ENCODE measurements at regions not wholly inside any gene's neighbourhood (a gene's known extent, or its start where the extent isn't known, plus 50 kb on each side); places are given as distances from the start of the nearest gene placed in this dataset.

DNA sequence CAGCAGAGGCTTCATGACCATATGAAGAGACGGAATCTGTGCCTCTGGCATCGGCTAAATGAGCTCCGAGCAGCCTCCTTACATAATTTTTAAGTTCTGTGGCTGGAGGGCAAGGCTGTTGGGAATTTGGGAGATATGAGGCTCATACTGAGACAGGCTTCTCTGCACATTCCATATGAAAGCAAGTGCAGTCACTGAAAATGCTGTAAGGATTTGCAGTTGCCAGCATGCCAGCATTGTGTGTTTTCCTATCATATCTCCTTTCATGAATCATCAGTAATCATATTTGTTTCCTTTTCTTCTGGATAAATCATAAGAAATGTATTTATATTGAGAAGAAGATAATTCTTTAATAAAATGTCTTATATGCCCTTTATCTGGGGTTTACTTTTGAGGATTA is 775.4 kb downstream of the SEMA5A start:
- DNase-seq (ENCODE audit: low read depth), result peak; percentile 55
- TF ChIP-seq, protein P1, sequence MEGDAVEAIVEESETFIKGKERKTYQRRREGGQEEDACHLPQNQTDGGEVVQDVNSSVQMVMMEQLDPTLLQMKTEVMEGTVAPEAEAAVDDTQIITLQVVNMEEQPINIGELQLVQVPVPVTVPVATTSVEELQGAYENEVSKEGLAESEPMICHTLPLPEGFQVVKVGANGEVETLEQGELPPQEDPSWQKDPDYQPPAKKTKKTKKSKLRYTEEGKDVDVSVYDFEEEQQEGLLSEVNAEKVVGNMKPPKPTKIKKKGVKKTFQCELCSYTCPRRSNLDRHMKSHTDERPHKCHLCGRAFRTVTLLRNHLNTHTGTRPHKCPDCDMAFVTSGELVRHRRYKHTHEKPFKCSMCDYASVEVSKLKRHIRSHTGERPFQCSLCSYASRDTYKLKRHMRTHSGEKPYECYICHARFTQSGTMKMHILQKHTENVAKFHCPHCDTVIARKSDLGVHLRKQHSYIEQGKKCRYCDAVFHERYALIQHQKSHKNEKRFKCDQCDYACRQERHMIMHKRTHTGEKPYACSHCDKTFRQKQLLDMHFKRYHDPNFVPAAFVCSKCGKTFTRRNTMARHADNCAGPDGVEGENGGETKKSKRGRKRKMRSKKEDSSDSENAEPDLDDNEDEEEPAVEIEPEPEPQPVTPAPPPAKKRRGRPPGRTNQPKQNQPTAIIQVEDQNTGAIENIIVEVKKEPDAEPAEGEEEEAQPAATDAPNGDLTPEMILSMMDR (IDR thresholded peaks at IDR 0.05; ENCODE audit: low read length, missing control alignments), result no peak
- no peak overlapping the region for H3K4me3 ChIP-seq (replicated peaks; ENCODE audit: low read depth, low read length)

DNA sequence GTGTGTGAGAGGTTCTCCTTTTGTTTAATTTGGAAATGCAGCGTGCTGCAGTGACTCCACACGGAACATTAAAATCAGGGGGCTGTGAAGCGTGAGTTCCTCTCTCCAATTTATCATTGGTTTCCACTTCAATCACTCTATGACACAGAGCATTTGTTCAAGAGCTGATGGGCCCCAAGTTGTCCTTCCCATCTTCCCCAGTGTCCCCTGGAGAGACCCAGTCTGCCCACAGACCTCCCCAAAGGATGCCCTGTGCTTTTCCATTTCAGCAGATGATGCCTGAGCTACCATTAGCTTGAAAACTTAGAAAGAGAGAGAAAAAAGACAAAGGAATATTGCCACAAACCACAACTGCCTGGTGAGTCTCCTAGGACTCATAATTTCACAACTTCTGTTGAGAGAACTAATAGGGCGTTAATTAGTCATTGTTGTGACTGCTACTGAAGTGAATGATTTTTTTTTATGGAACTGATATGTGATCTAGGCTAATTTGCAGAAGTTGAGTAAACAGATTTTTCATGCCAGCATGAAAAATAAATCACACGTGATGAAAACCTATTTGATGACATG is 772.7 kb downstream of the SEMA5A start:
- TF ChIP-seq, protein P1 (IDR thresholded peaks at IDR 0.05; ENCODE audit: low read length, missing control alignments), result no peak
- DNase-seq (ENCODE audit: low read depth), result no peak
- H3K4me3 ChIP-seq (replicated peaks; ENCODE audit: low read depth, low read length), result no peak overlapping the region

DNA sequence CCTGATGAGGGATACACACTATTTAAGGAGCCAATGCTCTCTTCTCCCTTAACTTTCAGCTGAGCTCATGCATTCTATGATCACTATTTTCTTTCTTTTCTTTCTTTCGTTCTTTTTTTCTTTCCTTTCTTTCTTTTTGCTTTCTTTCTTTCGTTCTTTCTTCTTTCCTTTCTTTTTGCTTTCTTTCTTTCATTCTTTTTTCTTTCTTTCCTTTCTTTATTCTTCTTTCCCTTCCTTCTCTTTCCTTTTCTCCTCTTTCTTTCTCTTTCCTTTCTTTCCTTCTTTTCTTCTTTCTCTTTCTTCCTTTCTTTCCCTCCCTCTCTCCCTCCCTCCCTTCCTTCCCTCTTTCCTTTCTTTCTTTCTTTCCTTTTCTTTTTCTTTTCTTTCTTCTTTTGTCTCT is 761.2 kb downstream of the SEMA5A start:
- no peak for DNase-seq (ENCODE audit: low read depth)
- TF ChIP-seq, protein P1 (IDR thresholded peaks at IDR 0.05; ENCODE audit: low read length, missing control alignments), result no peak
- no peak overlapping the region for H3K4me3 ChIP-seq (replicated peaks; ENCODE audit: low read depth, low read length)

DNA sequence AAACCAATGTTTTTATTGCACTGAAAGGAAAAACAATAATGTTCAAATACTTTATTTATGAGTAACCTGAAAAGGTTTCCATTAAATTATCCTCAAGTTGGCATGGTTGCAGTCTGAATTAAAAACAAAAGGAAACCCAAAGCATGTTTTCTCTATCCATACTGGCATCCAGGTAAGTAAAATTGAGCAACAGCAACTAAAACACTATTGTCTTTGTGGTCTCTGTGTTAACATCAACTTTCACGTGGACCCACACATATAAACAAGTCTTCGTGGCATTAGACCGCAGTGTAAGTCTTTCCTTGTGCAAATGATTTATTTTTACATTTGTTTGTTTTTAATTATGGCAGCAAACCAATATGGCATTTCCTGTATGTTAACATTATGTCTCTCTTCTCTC is 757.6 kb downstream of the SEMA5A start:
- TF ChIP-seq, protein P1 (IDR thresholded peaks at IDR 0.05; ENCODE audit: low read length, missing control alignments), result no peak
- DNase-seq (ENCODE audit: low read depth), result no peak
- no peak overlapping the region for H3K4me3 ChIP-seq (replicated peaks; ENCODE audit: low read depth, low read length)

DNA sequence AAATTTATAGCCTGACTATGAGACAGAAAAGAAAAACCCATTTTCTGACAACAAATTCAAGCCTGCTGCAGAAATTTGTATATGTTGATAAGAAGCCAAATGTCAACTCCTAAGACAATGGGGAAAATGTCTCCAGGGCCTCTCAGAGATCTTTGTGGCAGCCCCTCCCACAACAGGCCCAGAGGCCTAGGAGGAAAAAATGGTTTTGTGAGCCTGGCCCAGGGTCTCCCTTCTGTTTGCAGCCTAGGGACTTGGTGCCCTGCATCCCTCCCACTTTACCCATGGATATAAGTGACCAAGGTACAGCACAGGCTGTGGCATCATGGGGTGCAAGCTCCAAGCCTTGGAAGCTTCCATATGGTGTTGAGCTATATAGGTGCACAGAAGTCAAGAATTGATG is 740.2 kb downstream of the SEMA5A start:
- DNase-seq (ENCODE audit: low read depth), result no peak
- H3K4me3 ChIP-seq (replicated peaks; ENCODE audit: low read depth, low read length), result no peak overlapping the region
- TF ChIP-seq, protein P1 (IDR thresholded peaks at IDR 0.05; ENCODE audit: low read length, missing control alignments), result no peak

DNA sequence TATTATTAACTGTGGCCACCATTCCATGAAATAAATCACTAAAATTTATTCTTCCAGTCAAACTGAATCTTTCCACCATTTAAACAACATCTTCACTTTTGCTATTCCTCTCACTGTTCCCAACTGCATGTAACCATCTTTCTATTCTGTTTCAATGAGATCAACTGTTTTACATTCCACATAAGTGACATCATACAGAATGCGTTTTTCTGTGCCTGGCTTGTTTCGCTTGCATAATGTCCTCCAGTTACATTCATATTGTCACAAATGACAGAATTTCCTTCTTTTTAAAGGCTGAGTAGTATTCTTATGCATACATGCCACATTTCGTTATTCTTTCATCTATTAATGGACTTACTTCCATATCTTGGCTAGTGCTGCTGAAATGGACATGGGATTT is 738.2 kb downstream of the SEMA5A start:
- peak; percentile 59 for DNase-seq (ENCODE audit: low read depth)
- H3K4me3 ChIP-seq (replicated peaks; ENCODE audit: low read depth, low read length), result no peak overlapping the region
- TF ChIP-seq, protein P1 (IDR thresholded peaks at IDR 0.05; ENCODE audit: low read length, missing control alignments), result no peak

DNA sequence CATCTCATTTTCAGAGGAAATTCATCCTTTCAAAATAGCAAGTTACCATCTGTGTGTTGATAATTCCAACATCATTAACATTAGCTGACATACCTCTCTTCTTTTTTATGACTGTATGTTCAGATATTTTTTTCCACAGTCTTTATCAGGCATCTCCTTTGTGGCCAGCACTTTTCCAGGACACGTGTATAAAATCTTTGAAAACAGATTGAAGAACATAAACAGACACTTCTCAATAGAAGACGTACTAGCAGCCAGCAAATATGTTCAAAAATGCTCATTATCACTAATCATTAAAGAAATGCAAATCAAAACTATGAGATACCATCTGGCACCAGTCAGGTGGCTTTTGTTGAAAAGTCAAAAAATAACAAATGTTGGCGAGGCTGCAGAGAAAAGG is 734.3 kb downstream of the SEMA5A start:
- TF ChIP-seq, protein P1 (IDR thresholded peaks at IDR 0.05; ENCODE audit: low read length, missing control alignments), result no peak
- no peak overlapping the region for H3K4me3 ChIP-seq (replicated peaks; ENCODE audit: low read depth, low read length)
- no peak for DNase-seq (ENCODE audit: low read depth)

All from fibroblast of pulmonary artery (primary cell).